Mucosa of gallbladder (tissue), 1 donor: ENCODE measurements at regions not wholly inside any gene's neighbourhood (a gene's known extent, or its start where the extent isn't known, plus 50 kb on each side); places are given as distances from the start of the nearest gene placed in this dataset.
"Not testable (repeated sequence)": the region's sequence is repeated elsewhere in the genome, so short reads cannot be mapped to it uniquely, and the experiment has no call there.

Experiments used
- DNase-seq: peaks from one replicate; pipeline ENCODE4 v3.0.0-alpha.2; 2020; ENCODE audit warnings: low spot score
- donor health status: DM: no; HTN: no; CAD: no.

GRCh38 chr14:87815121-87815520 lies 177.9 kb downstream of the GALC start:
- DNase-seq: no peak

- no peak for DNase-seq
Observed at GRCh38 chr14:87813686-87814085, 179.3 kb downstream of the GALC start.

GRCh38 chr14:87813211-87813610 lies 179.8 kb downstream of the GALC start:
- DNase-seq: no peak

- DNase-seq: no peak
Observed at GRCh38 chr14:87811246-87811645, 181.7 kb downstream of the GALC start.

GRCh38 chr14:87810711-87811110 lies 182.3 kb downstream of the GALC start:
- DNase-seq: no peak

GRCh38 chr14:87809261-87809660 lies 183.7 kb downstream of the GALC start:
- DNase-seq: no peak

GRCh38 chr14:87805315-87805723 lies 187.7 kb downstream of the GALC start:
- no peak for DNase-seq

GRCh38 chr14:87800216-87800615 lies 192.8 kb downstream of the GALC start:
- no peak for DNase-seq

GRCh38 chr14:87799400-87799799 lies 193.6 kb downstream of the GALC start:
- DNase-seq: no peak

GRCh38 chr14:87797001-87797400 lies 196.0 kb downstream of the GALC start:
- no peak for DNase-seq

GRCh38 chr14:87794561-87794960 lies 198.4 kb downstream of the GALC start:
- DNase-seq: no peak

- DNase-seq: no peak
Observed at GRCh38 chr14:87785897-87786296, 207.1 kb downstream of the GALC start.

- DNase-seq: no peak
Observed at GRCh38 chr14:87784386-87784785, 208.6 kb downstream of the GALC start.

- DNase-seq: no peak
Observed at GRCh38 chr14:87783071-87783470, 209.9 kb downstream of the GALC start.

- DNase-seq: no peak
Observed at GRCh38 chr14:87772854-87773253, 220.1 kb downstream of the GALC start.

GRCh38 chr14:87767567-87767901 lies 225.4 kb downstream of the GALC start:
- no peak for DNase-seq

- no peak for DNase-seq
Observed at GRCh38 chr14:87758876-87759275, 234.1 kb downstream of the GALC start.

- DNase-seq: no peak
Observed at GRCh38 chr14:87756661-87757060, 236.3 kb downstream of the GALC start.

GRCh38 chr14:87754520-87755223 lies 238.3 kb downstream of the GALC start:
- DNase-seq: no peak

- no peak for DNase-seq
Observed at GRCh38 chr14:87748558-87748957, 244.4 kb downstream of the GALC start.

GRCh38 chr14:87745507-87746118 lies 247.4 kb downstream of the GALC start:
- DNase-seq: no peak

- DNase-seq: not testable (repeated sequence)
Observed at GRCh38 chr14:87734577-87735360, 258.2 kb downstream of the GALC start.

GRCh38 chr14:87733115-87733514 lies 259.9 kb downstream of the GALC start:
- DNase-seq: not testable (repeated sequence)
